ENCODE measurements at regions not wholly inside any gene's neighbourhood (a gene's known extent, or its start where the extent isn't known, plus 50 kb on each side); places are given as distances from the start of the nearest gene placed in this dataset.
"Not testable (repeated sequence)": the region's sequence is repeated elsewhere in the genome, so short reads cannot be mapped to it uniquely, and the experiment has no call there.

DNA sequence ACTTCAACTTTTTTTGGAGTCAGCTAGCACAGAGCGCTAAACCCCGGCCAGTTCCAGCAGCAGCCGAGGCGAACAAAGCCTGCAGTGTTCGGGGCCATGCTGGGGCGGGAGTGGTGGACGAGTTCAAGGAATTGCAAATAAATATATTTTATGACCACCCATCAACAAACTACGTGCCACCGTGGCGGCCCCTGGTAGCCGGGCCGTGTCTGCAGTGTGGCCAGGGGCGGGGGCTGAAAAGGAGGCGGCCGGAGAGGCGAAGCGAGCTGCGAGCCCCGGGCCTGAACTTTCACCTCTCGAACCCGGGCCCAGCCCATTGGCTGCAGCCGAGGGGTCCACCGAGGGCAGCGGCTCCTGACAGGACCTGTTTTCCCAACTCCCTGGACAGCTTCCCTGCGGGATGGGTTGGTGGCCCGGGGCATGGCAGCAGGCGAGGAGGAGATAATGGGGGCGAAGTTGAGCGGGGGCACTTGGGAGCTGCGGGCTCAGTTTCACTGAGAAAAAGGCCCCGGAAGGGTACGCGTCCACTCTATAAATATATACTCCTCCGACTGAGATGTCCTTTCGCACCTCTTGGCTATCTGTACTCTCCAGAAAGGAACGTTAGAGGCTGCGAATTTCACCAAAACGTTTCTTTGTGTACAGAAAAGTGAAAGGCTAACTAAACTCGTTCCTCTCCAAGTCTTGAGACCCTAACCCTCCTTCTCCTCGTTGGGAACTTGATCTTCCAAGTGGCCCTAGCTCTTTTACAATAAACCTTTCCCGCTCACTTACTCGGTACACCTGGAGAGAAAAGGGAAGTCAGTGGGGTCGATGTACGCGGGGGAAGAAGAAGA is 164.6 kb upstream of the PPP1R3A start:
- Histone ChIP-seq H3K36me3 (no peaks in the 10 kb centered on the region), H3K27ac (peak overlapping the region in 2 of 4 donors; percentile 87 to 90), H3K27me3 (peaks cover 3 to 13% (median 7%) of the 10 kb centered on the region in 4 donors), H3K4me1 (peaks cover 21 to 53% (median 34%) of the 10 kb centered on the region in 4 donors), H3K9me3 (no peaks in the 10 kb centered on the region), H3K4me3 (peak overlapping the region in 3 of 4 donors; percentile 29 to 72 (median 59))
- ATAC-seq (ENCODE audit: low FRiP score in 2 of 2), result no peak
- DNase-seq, result peak in 1 of 2 donors; percentile 81
- WGBS, 2 donors, result 26 to 43% methylated on average over 37 to 43 of the region's 45 CpGs
- TF ChIP-seq, protein P1, sequence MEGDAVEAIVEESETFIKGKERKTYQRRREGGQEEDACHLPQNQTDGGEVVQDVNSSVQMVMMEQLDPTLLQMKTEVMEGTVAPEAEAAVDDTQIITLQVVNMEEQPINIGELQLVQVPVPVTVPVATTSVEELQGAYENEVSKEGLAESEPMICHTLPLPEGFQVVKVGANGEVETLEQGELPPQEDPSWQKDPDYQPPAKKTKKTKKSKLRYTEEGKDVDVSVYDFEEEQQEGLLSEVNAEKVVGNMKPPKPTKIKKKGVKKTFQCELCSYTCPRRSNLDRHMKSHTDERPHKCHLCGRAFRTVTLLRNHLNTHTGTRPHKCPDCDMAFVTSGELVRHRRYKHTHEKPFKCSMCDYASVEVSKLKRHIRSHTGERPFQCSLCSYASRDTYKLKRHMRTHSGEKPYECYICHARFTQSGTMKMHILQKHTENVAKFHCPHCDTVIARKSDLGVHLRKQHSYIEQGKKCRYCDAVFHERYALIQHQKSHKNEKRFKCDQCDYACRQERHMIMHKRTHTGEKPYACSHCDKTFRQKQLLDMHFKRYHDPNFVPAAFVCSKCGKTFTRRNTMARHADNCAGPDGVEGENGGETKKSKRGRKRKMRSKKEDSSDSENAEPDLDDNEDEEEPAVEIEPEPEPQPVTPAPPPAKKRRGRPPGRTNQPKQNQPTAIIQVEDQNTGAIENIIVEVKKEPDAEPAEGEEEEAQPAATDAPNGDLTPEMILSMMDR (IDR thresholded peaks at IDR 0.05), result no peak
- no peak for TF ChIP-seq EP300 (IDR thresholded peaks at IDR 0.05)

- Histone ChIP-seq H3K27me3 (peaks cover 3 to 13% (median 7%) of the 10 kb centered on the region in 4 donors), H3K4me1 (peaks cover 21 to 53% (median 34%) of the 10 kb centered on the region in 4 donors), H3K36me3 (no peaks in the 10 kb centered on the region), H3K9me3 (no peaks in the 10 kb centered on the region), H3K4me3 (peak overlapping the region in 3 of 4 donors; percentile 29 to 72 (median 40)), H3K27ac (peak overlapping the region in 1 of 4 donors; percentile 90)
- WGBS, 2 donors, result 9 to 21% methylated on average over 30 of the region's 30 CpGs
- ATAC-seq (ENCODE audit: low FRiP score in 2 of 2), result no peak
- TF ChIP-seq EP300 (IDR thresholded peaks at IDR 0.05), result no peak
- no peak for DNase-seq
Observed at GRCh38 chr7:114082642-114083165, 163.9 kb upstream of the PPP1R3A start.

- H3K4me3 ChIP-seq, result peak overlapping the region in 2 of 4 donors; percentile 40 to 72
- H3K4me1 ChIP-seq, result peaks cover 19 to 47% (median 29%) of the 10 kb centered on the region in 4 donors
- peaks cover 3 to 13% (median 7%) of the 10 kb centered on the region in 4 donors for H3K27me3 ChIP-seq
- TF ChIP-seq, protein P1 (IDR thresholded peaks at IDR 0.05), result peak in 5 of 6 experiments; percentile 32 to 60 (median 57)
- TF ChIP-seq POLR2AphosphoS5 (IDR thresholded peaks at IDR 0.05), result no peak
- ATAC-seq (ENCODE audit: low FRiP score in 2 of 2), result peak in 1 of 2 donors; percentile 50
- DNase-seq, result no peak
- WGBS, 2 donors, result 28 to 30% methylated on average over 6 of the region's 6 CpGs
- no peaks in the 10 kb centered on the region for H3K9me3 ChIP-seq
- no peak overlapping the region for H3K27ac ChIP-seq
- no peaks in the 10 kb centered on the region for H3K36me3 ChIP-seq
Observed at GRCh38 chr7:114081606-114082425, 163.0 kb upstream of the PPP1R3A start.

DNA sequence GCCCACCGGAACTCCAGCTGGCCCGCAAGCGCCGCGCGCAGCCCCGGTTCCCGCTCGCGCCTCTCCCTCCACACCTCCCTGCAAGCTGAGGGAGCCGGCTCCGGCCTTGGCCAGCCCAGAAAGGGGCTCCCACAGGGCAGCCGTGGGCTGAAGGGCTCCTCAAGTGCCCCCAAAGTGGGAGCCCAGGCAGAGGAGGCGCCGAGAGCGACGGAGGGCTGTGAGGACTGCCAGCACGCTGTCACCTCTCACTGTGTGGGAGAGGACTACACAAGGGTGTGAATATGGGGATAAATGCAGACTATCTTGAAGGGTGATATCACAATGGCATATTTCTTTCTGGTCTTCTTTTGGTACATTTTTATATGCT is 158.3 kb upstream of the PPP1R3A start:
- 93 to 96% methylated on average over 8 to 18 of the region's 18 CpGs for WGBS, 2 donors
- H3K36me3 ChIP-seq; H3K27ac ChIP-seq; DNase-seq; H3K4me1 ChIP-seq; H3K27me3 ChIP-seq; ATAC-seq (ENCODE audit: low FRiP score in 2 of 2); H3K4me3 ChIP-seq; H3K9me3 ChIP-seq: not testable (repeated sequence)

- not testable (repeated sequence) for H3K36me3 ChIP-seq; H3K27ac ChIP-seq; H3K4me1 ChIP-seq; H3K4me3 ChIP-seq; H3K27me3 ChIP-seq; H3K9me3 ChIP-seq; ATAC-seq (ENCODE audit: low FRiP score in 2 of 2)
- DNase-seq, result peak in 1 of 2 donors; percentile 72
- 92 to 93% methylated on average over 23 to 37 of the region's 38 CpGs for WGBS, 2 donors
Observed at GRCh38 chr7:114076392-114077157, 157.8 kb upstream of the PPP1R3A start.

DNA sequence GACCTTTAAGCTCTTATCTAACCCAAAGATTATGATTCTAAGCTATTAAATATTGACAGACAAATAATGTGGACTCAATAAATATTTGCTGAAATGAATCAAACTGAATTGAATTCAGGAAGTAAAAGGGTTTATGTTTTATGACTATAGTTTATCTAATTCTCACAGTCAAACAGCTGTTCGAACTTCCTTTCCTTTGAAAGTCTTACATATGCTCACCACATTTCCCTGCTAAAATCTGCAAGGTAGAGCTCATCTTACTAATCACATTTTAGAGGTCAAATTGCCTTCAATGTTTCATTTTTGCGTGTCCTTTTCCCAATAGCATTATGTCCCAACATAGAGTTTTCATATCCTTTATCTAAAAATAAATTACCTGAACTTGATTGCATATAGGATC is 154.9 kb upstream of the PPP1R3A start:
- DNase-seq (no peak), ATAC-seq (ENCODE audit: low FRiP score in 2 of 2) (no peak)
- Histone ChIP-seq H3K36me3 (no peaks in the 10 kb centered on the region), H3K4me1 (no peaks in the 10 kb centered on the region), H3K9me3 (no peaks in the 10 kb centered on the region), H3K27me3 (no peaks in the 10 kb centered on the region), H3K4me3 (no peak overlapping the region), H3K27ac (no peak overlapping the region)
- TF ChIP-seq EP300 (IDR thresholded peaks at IDR 0.05) (no peak), POLR2A (IDR thresholded peaks at IDR 0.05) (no peak), POLR2AphosphoS5 (IDR thresholded peaks at IDR 0.05) (no peak)
- TF ChIP-seq, protein P1 (IDR thresholded peaks at IDR 0.05), result no peak
- 42 to 46% methylated on average over 2 of the region's 2 CpGs for WGBS, 2 donors
